Panc1 (cell line): ENCODE measurements at regions not wholly inside any gene's neighbourhood (a gene's known extent, or its start where the extent isn't known, plus 50 kb on each side); places are given as distances from the start of the nearest gene placed in this dataset.

ENCODE experiments used
- ATAC-seq: fragments of 200-7000 bp; cut with Tn5 transposase; 2 replicates; pipeline ENCODE4 v1.9.1; 2020; ENCODE audit warnings: mild to moderate bottlenecking, moderate library complexity
- BruUV-seq: library from RNA; stranded (reverse); fragments of 400-500 nt; replicated peaks from 2 replicates; lab custom pipeline; 2021; lab: Mats Ljungman, UMichigan
- CTCF ChIA-PET: fragments of 300-600 bp; sonication (Branson Sonifier 250); formaldehyde crosslinking; loops from one replicate; lab custom pipeline; 2022; ENCODE audit warnings: antibody characterized with exemption; lab: Charles Lee
- POLR2A ChIA-PET: fragments of 300-600 bp; sonication (Branson Sonifier 250); formaldehyde crosslinking; loops from one replicate; lab custom pipeline; 2022; ENCODE audit warnings: antibody characterized with exemption; lab: Charles Lee
- DNase-seq: peaks from one replicate; pipeline ENCODE4 v3.0.0-alpha.2; 2010; ENCODE audit warnings: low read depth, low spot score
- H3K27ac ChIP-seq: 2 replicates; pipeline ENCODE4 v1.5.1; 2011; ENCODE audit warnings: mild to moderate bottlenecking, low read length, inconsistent platforms
- H3K27me3 ChIP-seq: fragments of 200-500 bp; sonication (Bioruptor generic); 2 replicates; pipeline ENCODE4 v1.6.0; 2014; ENCODE audit warnings: low read length, inconsistent platforms; ENCODE audit not compliant: control insufficient read depth, insufficient read depth
- H3K36me3 ChIP-seq: fragments of 200-500 bp; sonication (Bioruptor generic); 2 replicates; pipeline ENCODE4 v1.5.1; 2014; ENCODE audit warnings: inconsistent platforms, mild to moderate bottlenecking, low read length, moderate library complexity; ENCODE audit not compliant: control insufficient read depth, insufficient read depth
- H3K4me1 ChIP-seq: 2 replicates; pipeline ENCODE4 v1.5.1; 2011; ENCODE audit warnings: inconsistent platforms, mild to moderate bottlenecking, low read length, moderate library complexity; ENCODE audit not compliant: control insufficient read depth, insufficient read depth
- H3K4me3 ChIP-seq, 2 experiments: 2 replicates each; pipeline ENCODE4 v1.5.1; 2011 to 2012; ENCODE audit warnings: low read depth in 2 of 2, low read length in 2 of 2, mild to moderate bottlenecking in 2 of 2, inconsistent platforms in 1 of 2, moderate library complexity in 1 of 2
- H3K9me3 ChIP-seq: fragments of 200-500 bp; sonication (Bioruptor generic); 2 replicates; pipeline ENCODE4 v1.5.1; 2014; ENCODE audit warnings: low read depth, mild to moderate bottlenecking, inconsistent platforms, low read length, moderate library complexity; ENCODE audit not compliant: control insufficient read depth, insufficient read depth
- POLR2AphosphoS5 ChIP-seq: IDR thresholded peaks from 2 replicates; pipeline ENCODE4 v1.6.1; 2012; ENCODE audit warnings: mild to moderate bottlenecking, low read depth, low read length, moderate library complexity
- SIN3A ChIP-seq: IDR thresholded peaks from 2 replicates; pipeline ENCODE4 v1.6.1; 2012; ENCODE audit warnings: low read depth, mild to moderate bottlenecking, low read length, moderate library complexity, borderline replicate concordance; ENCODE audit not compliant: insufficient read depth
- TCF7L2 ChIP-seq: IDR thresholded peaks from 2 replicates; pipeline ENCODE4 v1.6.1; 2011; ENCODE audit warnings: mild to moderate bottlenecking, low read depth, low read length, inconsistent platforms
- in situ Hi-C: cut with HindIII; loops from 2 replicates; pipeline ENCODE4 v1.10.0; 2016; ENCODE audit warnings: low sequenced_read_pairs, low pct_unique_long_range_greater_than_20kb
- intact Hi-C: fragments of 100-400 bp; cut with micrococcal nuclease; formaldehyde crosslinking; loops from one replicate; pipeline ENCODE4 v1.10.0; 2022; ENCODE audit not compliant: unreplicated experiment
- TF ChIP-seq, protein P1 (sequence below), 2 experiments: IDR thresholded peaks; 2 replicates each; pipeline ENCODE4 v1.6.1; 2011 to 2012; ENCODE audit warnings: low read depth in 2 of 2, control low read depth in 1 of 2, low read length in 1 of 2, mild to moderate bottlenecking in 1 of 2, moderate library complexity in 1 of 2; ENCODE audit not compliant: insufficient read depth in 1 of 2
- TF ChIP-seq, protein P2 (sequence below): fragments of 450-650 bp; IDR thresholded peaks from 2 replicates; pipeline ENCODE4 v1.5.1; 2017; ENCODE audit warnings: mild to moderate bottlenecking

DNA sequence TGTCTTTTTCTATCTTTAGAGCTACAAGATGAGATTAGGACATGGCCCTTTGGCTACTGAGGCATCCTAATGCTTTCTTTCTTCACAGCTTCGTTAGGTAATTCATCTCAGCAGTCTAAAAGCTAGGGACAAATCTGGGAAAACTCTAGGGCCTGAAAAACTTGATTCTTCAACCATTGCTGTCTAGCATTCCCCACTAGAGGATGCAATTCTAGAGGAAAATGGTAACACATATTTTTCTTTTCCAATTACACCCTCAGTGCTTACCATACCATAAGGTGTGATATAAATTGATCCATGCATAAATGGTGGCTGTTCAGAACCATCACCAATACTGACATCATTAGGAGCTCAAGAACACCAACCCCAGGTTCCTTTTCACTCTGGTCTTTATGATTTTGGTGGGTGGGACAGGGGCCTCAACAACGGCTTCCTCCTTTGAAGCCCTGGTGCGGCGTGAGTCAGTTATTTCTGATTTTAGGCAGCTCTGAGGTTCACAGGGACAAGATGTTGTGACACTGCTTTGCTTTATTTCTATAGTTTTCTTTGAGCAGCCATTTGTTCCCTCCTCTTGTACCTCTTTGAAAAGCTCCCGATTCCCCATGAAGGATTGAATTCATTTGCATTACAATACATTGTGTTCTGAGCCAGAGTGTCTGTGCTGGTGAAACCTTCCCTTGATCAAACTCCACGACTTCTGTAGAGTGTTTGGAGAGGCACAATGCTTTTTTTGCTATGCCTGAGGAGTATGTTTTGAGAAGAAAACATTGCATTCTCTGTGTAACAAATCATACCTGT, 526.0 kb upstream of the TRPC7 start:
- intact Hi-C loops (no loop called here), in situ Hi-C loops (no loop called here)
- H3K4me3 ChIP-seq, result no peak overlapping the region
- no peaks in the 10 kb centered on the region for H3K27me3 ChIP-seq
- ChIA-PET POLR2A (no interaction called here), CTCF (no interaction called here)
- DNase-seq (no peak), ATAC-seq (no peak)
- TF ChIP-seq POLR2AphosphoS5, result no peak
- TF ChIP-seq, protein P1, sequence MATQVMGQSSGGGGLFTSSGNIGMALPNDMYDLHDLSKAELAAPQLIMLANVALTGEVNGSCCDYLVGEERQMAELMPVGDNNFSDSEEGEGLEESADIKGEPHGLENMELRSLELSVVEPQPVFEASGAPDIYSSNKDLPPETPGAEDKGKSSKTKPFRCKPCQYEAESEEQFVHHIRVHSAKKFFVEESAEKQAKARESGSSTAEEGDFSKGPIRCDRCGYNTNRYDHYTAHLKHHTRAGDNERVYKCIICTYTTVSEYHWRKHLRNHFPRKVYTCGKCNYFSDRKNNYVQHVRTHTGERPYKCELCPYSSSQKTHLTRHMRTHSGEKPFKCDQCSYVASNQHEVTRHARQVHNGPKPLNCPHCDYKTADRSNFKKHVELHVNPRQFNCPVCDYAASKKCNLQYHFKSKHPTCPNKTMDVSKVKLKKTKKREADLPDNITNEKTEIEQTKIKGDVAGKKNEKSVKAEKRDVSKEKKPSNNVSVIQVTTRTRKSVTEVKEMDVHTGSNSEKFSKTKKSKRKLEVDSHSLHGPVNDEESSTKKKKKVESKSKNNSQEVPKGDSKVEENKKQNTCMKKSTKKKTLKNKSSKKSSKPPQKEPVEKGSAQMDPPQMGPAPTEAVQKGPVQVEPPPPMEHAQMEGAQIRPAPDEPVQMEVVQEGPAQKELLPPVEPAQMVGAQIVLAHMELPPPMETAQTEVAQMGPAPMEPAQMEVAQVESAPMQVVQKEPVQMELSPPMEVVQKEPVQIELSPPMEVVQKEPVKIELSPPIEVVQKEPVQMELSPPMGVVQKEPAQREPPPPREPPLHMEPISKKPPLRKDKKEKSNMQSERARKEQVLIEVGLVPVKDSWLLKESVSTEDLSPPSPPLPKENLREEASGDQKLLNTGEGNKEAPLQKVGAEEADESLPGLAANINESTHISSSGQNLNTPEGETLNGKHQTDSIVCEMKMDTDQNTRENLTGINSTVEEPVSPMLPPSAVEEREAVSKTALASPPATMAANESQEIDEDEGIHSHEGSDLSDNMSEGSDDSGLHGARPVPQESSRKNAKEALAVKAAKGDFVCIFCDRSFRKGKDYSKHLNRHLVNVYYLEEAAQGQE (IDR thresholded peaks at IDR 0.05; ENCODE audit: insufficient read depth in 1 of 2, low read depth in 2 of 2, low read length in 1 of 2), result no peak
- no peak for TF ChIP-seq TCF7L2
- no peak for TF ChIP-seq SIN3A
- TF ChIP-seq, protein P2, sequence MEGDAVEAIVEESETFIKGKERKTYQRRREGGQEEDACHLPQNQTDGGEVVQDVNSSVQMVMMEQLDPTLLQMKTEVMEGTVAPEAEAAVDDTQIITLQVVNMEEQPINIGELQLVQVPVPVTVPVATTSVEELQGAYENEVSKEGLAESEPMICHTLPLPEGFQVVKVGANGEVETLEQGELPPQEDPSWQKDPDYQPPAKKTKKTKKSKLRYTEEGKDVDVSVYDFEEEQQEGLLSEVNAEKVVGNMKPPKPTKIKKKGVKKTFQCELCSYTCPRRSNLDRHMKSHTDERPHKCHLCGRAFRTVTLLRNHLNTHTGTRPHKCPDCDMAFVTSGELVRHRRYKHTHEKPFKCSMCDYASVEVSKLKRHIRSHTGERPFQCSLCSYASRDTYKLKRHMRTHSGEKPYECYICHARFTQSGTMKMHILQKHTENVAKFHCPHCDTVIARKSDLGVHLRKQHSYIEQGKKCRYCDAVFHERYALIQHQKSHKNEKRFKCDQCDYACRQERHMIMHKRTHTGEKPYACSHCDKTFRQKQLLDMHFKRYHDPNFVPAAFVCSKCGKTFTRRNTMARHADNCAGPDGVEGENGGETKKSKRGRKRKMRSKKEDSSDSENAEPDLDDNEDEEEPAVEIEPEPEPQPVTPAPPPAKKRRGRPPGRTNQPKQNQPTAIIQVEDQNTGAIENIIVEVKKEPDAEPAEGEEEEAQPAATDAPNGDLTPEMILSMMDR, result no peak
- H3K36me3 ChIP-seq, result no peaks in the 10 kb centered on the region
- no peak overlapping the region for H3K27ac ChIP-seq
- no TSS peak for BruUV-seq
- no peaks in the 10 kb centered on the region for H3K9me3 ChIP-seq
- H3K4me1 ChIP-seq, result no peaks in the 10 kb centered on the region

DNA sequence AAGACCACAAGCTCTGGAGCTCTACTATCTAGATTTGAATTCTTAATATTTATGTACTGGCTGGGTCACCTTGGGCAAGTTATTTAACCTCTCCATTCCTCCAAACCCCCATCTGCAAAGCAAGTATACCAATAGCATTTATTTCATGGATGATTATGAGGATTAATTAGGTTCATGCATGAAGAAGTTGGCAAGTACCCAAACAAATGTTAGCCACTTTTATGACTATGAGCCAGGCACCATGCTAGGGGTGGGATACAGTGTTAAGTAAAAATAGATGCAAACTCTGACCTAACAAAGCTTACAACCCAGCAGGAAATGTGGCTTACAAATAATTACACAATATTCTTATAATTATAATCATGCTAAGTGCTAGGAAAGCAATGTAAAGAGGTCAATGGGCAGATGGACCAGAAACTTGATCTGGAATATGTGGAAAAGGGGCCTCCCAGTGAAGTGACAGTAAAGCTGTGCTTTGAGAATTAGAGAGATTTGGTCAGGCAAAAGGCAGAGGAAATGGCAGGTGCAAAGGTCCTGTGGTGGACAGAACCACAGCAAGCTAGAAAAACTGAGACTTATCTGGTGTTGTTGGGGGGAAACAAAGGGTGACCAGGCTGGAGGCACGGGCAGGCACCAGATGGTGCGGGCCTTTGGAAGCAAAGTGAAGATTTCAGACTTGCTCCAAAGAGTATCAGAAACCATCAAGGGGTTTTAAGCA, 525.2 kb upstream of the TRPC7 start:
- BruUV-seq, result no TSS peak
- Histone ChIP-seq H3K4me1 (no peaks in the 10 kb centered on the region), H3K9me3 (no peaks in the 10 kb centered on the region), H3K4me3 (no peak overlapping the region), H3K36me3 (no peaks in the 10 kb centered on the region), H3K27me3 (no peaks in the 10 kb centered on the region), H3K27ac (no peak overlapping the region)
- TF ChIP-seq SIN3A (no peak), POLR2AphosphoS5 (no peak), TCF7L2 (no peak)
- TF ChIP-seq, protein P2, result no peak
- TF ChIP-seq, protein P1 (IDR thresholded peaks at IDR 0.05; ENCODE audit: insufficient read depth in 1 of 2, low read depth in 2 of 2, low read length in 1 of 2), result no peak
- intact Hi-C loops, result no loop called here
- POLR2A ChIA-PET, result no interaction called here
- ATAC-seq, result no peak
- no peak for DNase-seq
- in situ Hi-C loops, result no loop called here
- CTCF ChIA-PET, result no interaction called here
